Progenitor cell of endocrine pancreas (in vitro differentiated cells): ENCODE measurements at regions not wholly inside any gene's neighbourhood (a gene's known extent, or its start where the extent isn't known, plus 50 kb on each side); places are given as distances from the start of the nearest gene placed in this dataset.

Experiments used
- DNase-seq: peaks from one replicate; pipeline ENCODE4 v3.0.0; 2021; ENCODE audit warnings: low spot score; ENCODE audit not compliant: unreplicated experiment
- H3K27ac Mint-ChIP-seq: 2 replicates; pipeline ENCODE4 v1.8.0; 2021; ENCODE audit warnings: mild to moderate bottlenecking, moderate library complexity, mixed read lengths
- H3K27me3 Mint-ChIP-seq: 2 replicates; pipeline ENCODE4 v1.8.0; 2021; ENCODE audit warnings: mixed read lengths
- H3K36me3 Mint-ChIP-seq: 2 replicates; pipeline ENCODE4 v1.8.0; 2022; ENCODE audit warnings: mixed read lengths; ENCODE audit not compliant: insufficient read depth
- H3K4me1 Mint-ChIP-seq: 2 replicates; pipeline ENCODE4 v1.8.0; 2021; ENCODE audit warnings: low read depth, mixed read lengths
- H3K4me3 Mint-ChIP-seq: 2 replicates; pipeline ENCODE4 v1.8.0; 2021; ENCODE audit warnings: low read depth, mild to moderate bottlenecking, moderate library complexity, mixed read lengths
- H3K9me3 Mint-ChIP-seq: 2 replicates; pipeline ENCODE4 v1.8.0; 2021; ENCODE audit warnings: low read depth, mixed read lengths
- CTCF ChIP-seq: fragments of 200-600 bp; sonication (generic); IDR thresholded peaks from one replicate; pipeline ENCODE4 v1.5.0; 2021; ENCODE audit warnings: antibody characterized with exemption, mild to moderate bottlenecking; ENCODE audit not compliant: unreplicated experiment

GRCh38 chr18:43571078-43571689 is 293.9 kb upstream of the SYT4 start:
- no peak for DNase-seq
- Mint-ChIP-seq H3K27me3 (peaks cover 19% of the 10 kb centered on the region), H3K27ac (no peak overlapping the region), H3K4me1 (no peaks in the 10 kb centered on the region), H3K36me3 (no peaks in the 10 kb centered on the region), H3K9me3 (no peaks in the 10 kb centered on the region), H3K4me3 (no peak overlapping the region)
- TF ChIP-seq CTCF: peak; percentile 89

- Mint-ChIP-seq H3K9me3 (no peaks in the 10 kb centered on the region), H3K4me3 (no peak overlapping the region), H3K27ac (no peak overlapping the region), H3K27me3 (peaks cover 22% of the 10 kb centered on the region), H3K4me1 (no peaks in the 10 kb centered on the region), H3K36me3 (no peaks in the 10 kb centered on the region)
- no peak for TF ChIP-seq CTCF
- DNase-seq: no peak
These were observed 294.9 kb upstream of the SYT4 start for GRCh38 chr18:43572163-43572562.

GRCh38 chr18:43574974-43575373 is 297.7 kb upstream of the SYT4 start:
- Mint-ChIP-seq H3K9me3 (no peaks in the 10 kb centered on the region), H3K4me1 (peaks cover 3% of the 10 kb centered on the region), H3K27ac (no peak overlapping the region), H3K36me3 (no peaks in the 10 kb centered on the region), H3K4me3 (no peak overlapping the region), H3K27me3 (peaks cover 12% of the 10 kb centered on the region)
- no peak for TF ChIP-seq CTCF
- DNase-seq: no peak

- peaks cover 9% of the 10 kb centered on the region for H3K27me3 Mint-ChIP-seq
- H3K4me3 Mint-ChIP-seq: no peak overlapping the region
- DNase-seq: no peak
- H3K9me3 Mint-ChIP-seq: no peaks in the 10 kb centered on the region
- no peak for TF ChIP-seq CTCF
- H3K36me3 Mint-ChIP-seq: no peaks in the 10 kb centered on the region
- H3K27ac Mint-ChIP-seq: no peak overlapping the region
- H3K4me1 Mint-ChIP-seq: peaks cover 3% of the 10 kb centered on the region
These were observed 300.9 kb upstream of the SYT4 start for GRCh38 chr18:43578211-43578610.

- H3K27me3 Mint-ChIP-seq: peaks cover 8% of the 10 kb centered on the region
- H3K27ac Mint-ChIP-seq: no peak overlapping the region
- TF ChIP-seq CTCF: no peak
These were observed 301.4 kb upstream of the SYT4 start for GRCh38 chr18:43578706-43579105.

More at GRCh38 chr18:43578706-43579105, 301.4 kb upstream of the SYT4 start:
- H3K4me3 Mint-ChIP-seq: no peak overlapping the region
- DNase-seq: no peak
- peaks cover 3% of the 10 kb centered on the region for H3K4me1 Mint-ChIP-seq
- no peaks in the 10 kb centered on the region for H3K9me3 Mint-ChIP-seq
- H3K36me3 Mint-ChIP-seq: no peaks in the 10 kb centered on the region
